HG03175 (cell line): ENCODE measurements at regions not wholly inside any gene's neighbourhood (a gene's known extent, or its start where the extent isn't known, plus 50 kb on each side); places are given as distances from the start of the nearest gene placed in this dataset.

Experiments used
- ATAC-seq: cut with Tn5 transposase; IDR thresholded peaks from one replicate; pipeline ENCODE4 v1.9.1; 2021; ENCODE audit warnings: mild to moderate bottlenecking, moderate library complexity; ENCODE audit not compliant: unreplicated experiment

- ATAC-seq = no peak
Observed at GRCh38 chr15:31262143-31262530, 64.5 kb upstream of the KLF13 start.

GRCh38 chr15:31262901-31263671, 63.5 kb upstream of the KLF13 start:
- peak; percentile 26 for ATAC-seq

GRCh38 chr15:31263751-31264558, 62.7 kb upstream of the KLF13 start:
- peak; percentile 36 for ATAC-seq

GRCh38 chr15:31264559-31265089, 62.0 kb upstream of the KLF13 start:
- ATAC-seq = no peak

GRCh38 chr15:31265090-31265870, 61.4 kb upstream of the KLF13 start:
- ATAC-seq = no peak

- ATAC-seq = peak; percentile 69
Observed at GRCh38 chr15:31265871-31266711, 60.5 kb upstream of the KLF13 start.

- peak; percentile 14 for ATAC-seq
Observed at GRCh38 chr15:31266712-31267111, 59.9 kb upstream of the KLF13 start.

GRCh38 chr15:31267161-31268107, 59.2 kb upstream of the KLF13 start:
- ATAC-seq = no peak

- no peak for ATAC-seq
Observed at GRCh38 chr15:31268108-31268501, 58.5 kb upstream of the KLF13 start.

GRCh38 chr15:31268911-31269784, 57.5 kb upstream of the KLF13 start:
- ATAC-seq = no peak

GRCh38 chr15:31269816-31270575, 56.6 kb upstream of the KLF13 start:
- no peak for ATAC-seq

- ATAC-seq = no peak
Observed at GRCh38 chr15:31270767-31271166, 55.9 kb upstream of the KLF13 start.

- no peak for ATAC-seq
Observed at GRCh38 chr15:31271224-31271635, 55.4 kb upstream of the KLF13 start.

- ATAC-seq = no peak
Observed at GRCh38 chr15:31271711-31272557, 54.7 kb upstream of the KLF13 start.

GRCh38 chr15:31272558-31273257, 53.9 kb upstream of the KLF13 start:
- no peak for ATAC-seq
